Eye (tissue), 1 donor: ENCODE measurements at regions not wholly inside any gene's neighbourhood (a gene's known extent, or its start where the extent isn't known, plus 50 kb on each side); places are given as distances from the start of the nearest gene placed in this dataset.
A peak's percentile ranks its signal among the peaks of the same experiment; 100 is the strongest.
"Not testable (repeated sequence)": the region's sequence is repeated elsewhere in the genome, so short reads cannot be mapped to it uniquely, and the experiment has no call there.

ENCODE experiments used
- DNase-seq: peaks from one replicate; pipeline ENCODE4 v3.0.0-alpha.2; 2015

DNA sequence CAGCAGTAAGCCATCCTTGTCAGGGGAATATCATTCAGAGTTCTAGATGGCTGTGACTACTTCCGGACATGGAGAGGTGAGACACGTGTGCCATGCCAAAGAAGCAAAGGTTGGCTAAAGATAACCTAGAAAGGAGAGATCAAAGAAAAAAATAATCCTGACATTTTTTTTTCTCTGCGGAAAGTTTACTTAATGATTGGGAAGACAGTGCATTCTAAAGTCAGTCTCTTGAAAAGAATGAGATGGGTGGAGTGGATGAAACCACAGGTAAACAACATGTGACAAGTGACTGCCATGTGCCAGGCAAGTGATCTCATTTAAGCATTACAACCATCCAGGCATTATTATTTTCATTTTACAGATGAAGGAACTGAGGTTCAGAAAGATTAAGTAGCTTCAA lies 436.6 kb downstream of the SOX2 start:
- DNase-seq, result no peak

DNA sequence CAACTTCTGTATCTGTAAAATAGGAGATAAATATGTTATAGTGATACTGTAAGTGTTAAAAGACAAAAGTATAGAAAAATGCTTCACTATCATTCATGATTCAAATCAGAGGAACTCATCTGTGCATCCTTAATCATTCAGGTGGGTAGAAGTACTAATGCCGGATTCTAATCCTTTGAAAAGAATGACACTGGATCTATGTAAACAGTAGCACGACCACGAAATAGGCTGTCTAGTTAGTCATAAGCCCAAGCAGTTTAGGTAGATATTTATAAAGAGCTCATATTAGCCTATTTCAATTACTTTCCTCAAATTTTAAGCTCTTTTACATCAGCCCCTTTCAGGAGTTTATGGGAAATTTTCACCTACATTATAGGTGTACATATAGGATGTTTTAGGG lies 437.9 kb downstream of the SOX2 start:
- DNase-seq, result no peak

DNA sequence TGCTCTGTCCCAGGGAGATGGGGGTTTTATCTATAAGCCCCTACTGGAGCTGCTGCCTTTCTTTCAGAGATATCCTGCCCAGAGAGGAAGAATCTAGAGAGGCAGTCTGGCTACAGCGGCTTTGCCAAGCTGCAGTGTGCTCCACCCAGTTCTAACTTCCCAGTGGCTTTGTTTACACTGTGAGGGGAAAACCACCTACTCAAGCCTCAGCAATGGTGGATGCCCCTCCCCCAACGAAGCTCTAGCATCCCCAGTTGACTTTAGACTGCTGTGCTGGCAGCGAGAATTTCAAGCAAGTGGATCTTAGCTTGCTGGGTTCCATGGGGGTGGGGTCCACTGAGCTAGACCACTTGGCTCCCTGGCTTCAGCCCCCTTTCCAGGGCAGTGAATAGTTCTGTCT lies 444.6 kb downstream of the SOX2 start:
- DNase-seq, result not testable (repeated sequence)

DNA sequence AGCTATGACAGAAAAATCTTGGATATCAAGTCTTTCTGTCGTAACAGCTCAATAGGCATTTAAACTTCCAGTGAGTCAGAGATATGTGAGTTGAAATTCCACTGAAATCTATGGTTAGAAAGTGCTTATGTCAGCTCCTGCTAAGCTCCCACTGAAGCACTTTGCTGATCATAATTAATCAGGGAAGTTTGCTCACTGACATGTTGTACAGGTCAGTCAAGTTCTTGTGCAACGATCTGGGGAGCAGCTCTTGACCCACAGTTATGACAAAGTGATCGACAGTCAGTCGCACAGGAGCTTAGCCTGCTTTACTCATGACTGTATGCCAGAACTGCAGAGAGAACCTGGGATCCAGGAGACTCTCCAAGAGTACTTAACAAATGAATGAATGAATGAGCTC lies 453.5 kb downstream of the SOX2 start:
- peak; percentile 16 for DNase-seq

DNA sequence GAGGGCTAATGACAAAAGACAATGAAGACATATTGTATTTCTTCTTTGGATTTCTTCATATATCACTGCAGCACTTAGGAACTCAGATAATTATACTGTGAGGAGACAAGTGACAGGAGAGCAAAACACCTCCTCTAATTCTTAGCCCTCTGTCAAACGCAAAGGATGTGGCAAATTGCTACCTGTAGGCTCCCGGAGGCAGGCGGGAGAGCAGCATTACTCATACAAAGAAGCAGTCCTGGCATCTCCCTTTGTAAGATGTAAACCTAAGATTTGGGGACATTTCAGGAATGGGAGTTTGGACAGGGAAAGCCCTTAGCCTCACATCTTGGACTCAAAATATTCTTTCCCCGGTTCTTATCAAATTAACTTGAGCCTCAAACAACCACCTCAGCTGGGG lies 460.8 kb downstream of the SOX2 start:
- DNase-seq, result no peak

DNA sequence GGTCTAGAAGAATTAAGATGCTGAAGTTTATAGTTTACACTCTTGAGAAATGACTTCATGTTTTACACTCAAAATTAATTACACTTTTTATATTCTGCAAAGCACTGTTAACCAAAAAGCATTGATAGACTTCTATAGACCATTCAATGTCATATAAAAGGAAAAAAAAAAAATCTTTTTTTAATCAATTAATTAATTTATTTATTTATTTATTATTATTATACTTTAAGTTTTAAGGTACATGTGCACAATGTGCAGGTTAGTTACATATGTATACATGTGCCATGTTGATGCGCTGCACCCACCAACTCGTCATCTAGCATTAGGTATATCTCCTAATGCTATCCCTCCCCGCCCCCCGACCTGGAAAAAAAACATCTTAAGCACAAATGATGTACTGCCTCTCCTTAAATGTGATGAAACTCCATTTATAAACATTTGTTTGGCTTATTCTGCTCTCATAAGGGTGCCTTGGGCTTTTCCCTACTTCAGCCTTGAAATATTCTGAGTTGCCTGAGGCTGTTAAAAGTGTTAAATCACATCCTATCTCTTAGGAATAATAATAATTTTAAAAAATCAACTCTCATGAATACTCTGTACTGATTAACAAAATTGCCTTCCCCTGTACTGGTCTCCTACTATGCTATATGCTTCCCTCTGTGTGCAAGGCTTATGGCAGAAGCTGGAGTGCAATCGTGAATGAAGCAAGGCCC lies 466.9 kb downstream of the SOX2 start:
- DNase-seq, result no peak

DNA sequence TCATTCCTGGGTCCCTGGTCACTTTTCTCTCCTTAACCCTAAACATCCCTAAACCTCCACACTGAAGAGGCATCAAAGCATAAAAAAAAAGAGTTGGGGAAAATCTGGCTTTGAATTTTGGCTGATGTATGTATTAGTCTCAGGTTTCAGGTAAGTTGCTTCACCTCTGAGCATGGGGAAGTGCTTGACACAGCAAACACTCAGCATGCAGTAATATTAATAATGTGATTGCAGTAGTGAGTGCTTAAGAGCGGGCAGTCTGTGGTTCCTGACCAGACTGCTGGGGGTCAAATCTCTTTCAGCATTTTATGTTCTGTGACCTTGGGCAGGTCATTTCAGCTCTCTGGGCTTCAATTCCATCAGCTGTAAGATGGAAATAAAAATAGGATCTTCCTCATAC lies 467.9 kb downstream of the SOX2 start:
- no peak for DNase-seq

DNA sequence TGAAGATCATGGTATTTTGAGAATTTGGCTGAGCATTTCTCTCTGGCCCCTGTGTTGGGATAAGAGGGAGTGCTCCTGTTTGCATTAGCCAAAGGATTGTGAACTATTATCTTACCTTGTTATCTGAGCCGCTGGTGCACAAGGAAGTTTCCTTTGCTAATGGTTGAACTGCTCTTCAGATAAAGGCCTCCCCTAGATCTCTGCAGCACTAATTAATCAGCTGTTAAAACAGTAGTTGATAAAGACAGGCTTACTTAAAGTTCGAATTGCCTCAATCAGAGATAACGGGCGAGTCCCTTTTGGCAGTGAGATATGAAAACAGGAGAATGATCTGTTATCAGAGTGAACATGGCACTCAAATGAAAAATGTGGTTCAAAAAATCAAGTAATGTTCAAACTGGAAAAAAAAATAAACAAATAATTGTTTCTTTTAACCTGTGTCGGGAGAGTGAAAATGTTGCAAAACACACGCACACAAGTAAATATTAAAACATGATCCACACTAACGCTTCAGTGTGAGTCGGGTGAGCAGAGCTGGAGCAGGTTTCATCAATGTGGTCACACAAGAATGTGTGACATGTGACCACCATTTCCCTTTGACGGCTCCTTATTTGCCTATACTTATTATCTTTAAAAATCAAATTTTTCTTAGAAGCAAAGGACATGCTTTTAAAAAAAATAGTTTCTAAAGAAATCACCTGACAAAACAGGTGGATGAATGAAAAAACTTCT lies 469.1 kb downstream of the SOX2 start:
- DNase-seq, result no peak

DNA sequence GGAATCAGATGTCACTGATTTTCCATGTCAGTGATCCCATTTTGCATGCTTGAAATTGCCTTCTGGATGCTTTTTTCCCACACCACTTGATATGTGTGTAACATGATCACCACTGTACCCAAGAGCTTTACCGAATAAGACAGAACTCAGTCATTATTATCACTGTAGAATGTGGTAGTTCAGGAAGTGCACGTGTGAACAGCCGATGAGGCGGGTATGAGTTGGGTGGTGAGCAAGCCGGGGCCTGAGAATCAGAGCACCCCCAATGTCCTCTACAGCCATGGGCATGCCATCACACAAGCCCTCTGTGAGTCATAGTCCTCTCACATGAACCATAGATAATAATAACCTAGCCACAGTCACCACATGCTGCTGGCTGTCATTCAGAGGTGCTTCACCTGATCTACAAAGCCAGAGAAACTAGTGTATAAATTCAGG lies 470.8 kb downstream of the SOX2 start:
- peak; percentile 51 for DNase-seq

DNA sequence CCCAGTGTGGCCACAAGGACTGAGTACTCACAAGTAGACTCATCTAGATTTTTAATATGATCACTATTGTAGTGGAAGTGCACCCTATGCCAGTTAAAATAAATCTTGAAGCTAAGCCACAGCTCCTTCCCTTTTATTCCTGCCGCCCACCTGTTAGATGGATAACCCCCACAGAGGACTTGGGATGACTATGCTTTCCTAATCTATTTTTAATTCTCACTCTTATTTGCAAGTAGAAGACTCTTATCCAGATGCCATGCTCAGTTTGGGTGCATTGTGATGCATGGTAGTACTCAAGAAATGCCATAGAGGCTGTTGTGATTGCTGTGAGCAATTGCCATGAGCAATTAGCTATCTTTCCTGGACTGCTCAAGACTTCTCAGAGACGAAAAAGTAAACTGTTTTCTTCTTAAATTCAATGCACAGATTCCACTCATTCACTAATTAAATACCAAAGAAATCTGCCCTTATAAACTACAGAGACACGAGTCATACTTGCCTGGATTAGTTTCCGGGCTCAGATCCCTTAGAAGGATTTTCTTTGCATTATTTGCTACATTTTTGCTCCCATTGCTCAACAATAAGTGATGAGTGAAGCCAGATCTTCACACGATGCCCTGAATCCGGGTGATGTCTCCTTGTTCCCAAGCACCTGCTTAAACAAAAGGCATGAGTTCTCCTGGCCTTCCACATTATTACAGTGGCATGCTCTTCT lies 472.1 kb downstream of the SOX2 start:
- no peak for DNase-seq

DNA sequence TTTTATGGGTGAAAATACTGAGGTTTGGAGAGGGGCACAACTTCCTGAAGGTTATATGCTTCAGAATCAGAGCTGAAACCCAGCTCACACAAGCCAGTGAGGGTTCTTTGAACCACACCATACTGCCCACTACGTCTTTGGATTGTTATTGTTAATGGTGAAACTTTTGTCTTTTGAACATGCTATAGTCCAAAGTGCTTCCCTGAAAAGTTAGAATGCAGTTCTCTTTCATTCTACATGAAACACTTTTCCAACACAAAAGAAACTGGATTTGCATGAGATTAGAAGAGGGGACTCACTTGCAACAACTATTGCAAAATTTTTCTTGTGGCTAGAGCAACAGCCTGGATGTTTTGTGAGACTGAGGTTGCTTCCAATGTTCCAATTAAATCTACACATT lies 473.6 kb downstream of the SOX2 start:
- DNase-seq, result no peak

DNA sequence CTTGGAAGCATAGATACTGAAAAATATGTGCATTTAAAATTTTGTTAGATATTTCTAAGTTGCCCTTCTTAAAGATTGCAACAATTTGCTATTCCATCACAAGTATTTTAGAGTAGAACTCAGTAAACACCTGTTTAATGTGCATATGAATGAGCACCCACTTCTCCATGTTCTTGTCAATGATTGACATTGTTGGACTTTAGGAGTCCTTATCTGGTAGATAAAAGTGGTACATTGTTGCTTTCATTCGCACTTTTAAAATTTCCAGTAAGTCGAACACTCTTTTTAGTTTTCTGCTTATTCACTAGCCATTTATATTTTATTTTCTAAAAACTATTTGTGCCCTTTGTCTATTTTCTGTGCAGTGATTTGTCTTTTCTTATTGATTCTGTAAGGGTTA lies 478.3 kb downstream of the SOX2 start:
- DNase-seq, result no peak

DNA sequence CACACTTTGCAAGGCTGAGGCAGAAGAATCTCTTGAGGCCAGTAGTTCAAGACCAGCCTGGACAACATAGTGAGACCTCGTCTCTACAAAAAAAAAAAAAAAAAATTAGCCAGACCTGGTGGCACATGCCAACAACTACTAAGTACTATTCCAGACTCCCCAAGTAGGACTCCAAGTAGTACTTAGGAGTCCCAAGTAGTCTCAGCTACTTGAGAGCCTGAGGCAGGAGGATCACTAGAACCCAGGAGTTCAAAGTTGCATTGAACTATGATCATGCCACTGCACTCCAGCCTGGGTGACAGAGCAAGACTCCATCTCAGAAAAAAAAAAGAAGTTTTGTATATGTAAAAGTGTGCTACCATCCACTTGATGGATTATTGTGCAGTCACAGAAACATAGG lies 486.6 kb downstream of the SOX2 start:
- no peak for DNase-seq

DNA sequence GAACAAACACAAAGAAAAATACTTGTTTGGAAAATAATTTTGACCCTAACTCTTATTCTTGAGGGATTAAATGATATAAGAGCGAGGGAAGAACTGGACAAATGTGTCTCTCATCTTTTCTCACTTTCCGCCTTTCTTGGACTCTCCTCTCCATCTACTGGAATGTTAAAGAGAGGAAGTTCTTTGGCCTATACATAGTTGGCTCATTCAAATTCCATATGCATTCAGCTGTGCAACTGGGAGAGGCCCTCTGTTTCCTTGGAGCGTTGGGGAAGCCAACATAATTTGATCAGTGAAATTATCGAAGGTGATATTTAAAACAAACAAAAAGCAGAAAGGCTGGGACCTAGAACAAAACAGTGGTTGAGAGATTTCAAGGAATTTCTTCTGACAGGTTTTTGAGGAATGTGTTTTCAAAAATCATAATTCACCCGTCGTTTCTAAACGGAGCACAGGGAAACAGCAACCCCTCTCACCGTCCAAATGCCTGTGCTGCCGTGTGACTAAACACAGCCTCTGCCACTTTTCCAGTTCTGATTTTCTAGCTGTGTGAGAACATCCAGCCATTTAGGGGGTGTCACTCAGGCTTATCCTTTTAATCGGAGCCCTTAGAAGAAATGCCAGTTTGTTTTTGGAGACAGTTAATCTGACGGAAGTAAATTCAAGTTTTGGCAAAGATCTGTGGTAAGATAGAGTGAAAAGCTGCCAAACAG lies 489.9 kb downstream of the SOX2 start:
- peak; percentile 23 for DNase-seq

DNA sequence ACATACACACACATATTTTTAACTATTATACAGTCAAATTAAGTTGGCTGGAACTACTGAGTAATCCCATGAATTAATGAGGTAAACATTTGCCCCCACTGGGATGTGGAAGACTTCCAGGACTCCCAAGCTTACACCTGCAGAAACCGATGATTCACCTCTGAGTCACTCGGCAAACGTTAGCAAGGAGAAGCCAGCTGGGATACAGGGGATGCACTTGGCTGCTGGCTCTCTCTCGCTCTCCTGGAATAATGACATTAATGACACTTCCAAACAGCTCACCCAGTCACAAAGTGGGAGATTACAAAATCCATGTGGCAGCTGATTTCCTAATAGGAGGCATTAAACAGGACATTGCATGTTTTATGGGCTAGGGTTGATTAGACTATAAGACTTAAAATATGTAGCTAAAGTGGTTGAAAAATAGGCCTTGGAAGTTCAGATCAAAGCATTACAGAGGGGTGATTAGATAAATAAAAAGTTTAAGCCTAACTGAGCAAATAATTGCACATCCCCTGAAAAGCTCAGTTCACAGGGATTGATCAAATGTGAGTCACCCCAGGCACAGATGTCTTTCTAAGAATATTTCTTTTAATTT lies 500.9 kb downstream of the SOX2 start:
- peak; percentile 53 for DNase-seq

DNA sequence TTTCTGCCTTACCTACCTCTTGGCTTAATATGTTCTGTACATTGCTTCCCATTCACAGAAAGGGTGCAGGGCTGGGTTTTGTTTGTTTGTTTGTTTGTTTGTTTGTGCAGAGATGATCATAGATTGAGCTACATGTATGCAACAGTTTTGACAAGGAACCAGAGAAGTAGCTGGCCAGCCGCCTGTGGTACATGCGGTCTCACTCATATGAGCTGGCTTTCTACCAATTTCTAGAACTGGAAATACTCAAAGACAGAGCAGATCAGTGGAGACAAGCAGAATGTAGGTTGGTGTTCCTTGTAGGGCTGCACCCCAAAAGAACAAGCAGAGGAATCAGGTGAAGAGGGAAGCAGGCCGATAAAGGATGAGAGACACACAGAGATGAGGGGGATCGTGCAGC lies 502.7 kb downstream of the SOX2 start:
- no peak for DNase-seq

DNA sequence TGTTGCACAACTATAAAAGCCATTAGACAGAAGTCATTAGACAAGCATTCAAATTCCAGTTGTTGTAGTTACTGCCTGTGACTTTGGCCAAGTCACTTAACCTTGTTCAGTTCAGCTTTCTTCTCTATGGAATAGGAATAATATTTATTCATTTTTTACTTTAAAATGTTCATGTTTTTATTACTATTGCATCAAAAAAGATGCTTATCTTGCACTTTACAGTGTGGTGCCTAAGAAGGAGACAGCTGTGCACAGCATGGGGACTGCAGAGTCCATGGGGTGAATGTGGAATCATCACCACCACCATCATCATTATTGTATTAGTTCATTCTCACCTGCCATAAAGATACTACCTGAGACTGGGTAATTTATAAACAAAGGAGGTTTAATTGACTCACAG lies 504.2 kb downstream of the SOX2 start:
- no peak for DNase-seq

DNA sequence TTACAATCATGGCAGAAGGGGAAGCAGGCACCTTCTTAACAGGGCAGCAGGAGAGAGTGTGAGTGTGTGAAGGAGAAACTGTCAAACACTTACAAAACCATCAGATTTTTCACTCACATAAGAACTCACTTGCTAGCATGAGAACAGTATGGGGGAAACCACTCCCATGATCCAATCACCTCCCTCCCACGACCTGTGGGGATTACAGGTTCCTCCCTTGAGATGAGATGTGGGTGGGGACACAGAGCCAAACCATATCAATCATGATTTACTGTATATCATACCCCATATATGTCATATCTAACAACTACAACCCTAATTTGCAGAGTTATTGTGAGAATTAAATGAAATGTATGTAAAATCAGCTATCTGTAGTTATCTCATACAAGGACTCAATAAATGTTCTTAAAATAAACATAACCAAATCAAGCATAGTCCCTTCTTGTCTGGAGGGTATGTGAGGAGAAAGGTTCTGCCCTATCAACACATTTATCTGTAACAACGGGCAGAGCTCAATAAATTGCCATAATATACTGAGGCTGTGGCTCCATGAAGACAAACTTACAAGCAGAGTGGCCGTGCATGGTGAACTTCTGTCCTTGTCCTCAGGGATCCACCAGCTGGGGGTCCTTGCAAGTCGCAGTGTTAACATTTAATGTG lies 504.7 kb downstream of the SOX2 start:
- DNase-seq, result no peak

DNA sequence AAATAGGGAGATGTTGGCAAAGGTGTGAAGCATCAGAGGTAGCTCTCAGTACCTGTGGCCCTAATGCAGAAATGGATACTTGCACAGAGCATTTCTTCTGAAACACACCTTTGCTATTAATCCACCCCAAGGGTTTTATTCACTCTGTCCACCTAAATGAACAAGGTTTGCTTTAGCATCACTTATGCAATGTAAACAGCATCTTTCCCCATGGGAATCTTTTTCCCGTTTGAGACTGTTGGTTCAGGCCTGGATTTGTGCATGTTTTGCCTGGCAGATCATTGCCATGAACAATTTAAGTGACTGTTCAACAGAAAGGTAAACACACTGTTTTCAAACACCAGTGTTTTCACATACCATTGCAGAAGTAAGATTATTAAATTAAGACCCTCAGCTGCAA lies 508.3 kb downstream of the SOX2 start:
- no peak for DNase-seq

DNA sequence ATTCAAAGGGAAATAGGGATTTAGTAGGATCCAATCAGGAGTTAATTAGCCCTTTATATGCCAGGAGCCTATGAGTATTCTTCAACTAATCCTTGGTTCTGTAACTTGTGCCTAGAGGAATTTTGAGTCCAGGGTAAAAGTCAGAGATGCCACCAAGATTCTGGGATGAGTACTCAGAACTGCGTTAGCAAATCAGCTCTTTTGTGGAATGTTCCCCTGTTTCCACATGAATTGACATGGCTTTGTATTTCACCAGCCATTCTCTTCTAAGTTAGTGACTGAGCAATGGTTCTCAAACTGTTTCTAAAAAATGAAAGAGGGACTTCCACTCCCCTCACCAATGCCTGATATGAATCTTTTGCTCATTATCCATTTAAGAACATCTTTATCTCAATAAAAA lies 508.7 kb downstream of the SOX2 start:
- peak; percentile 53 for DNase-seq

DNA sequence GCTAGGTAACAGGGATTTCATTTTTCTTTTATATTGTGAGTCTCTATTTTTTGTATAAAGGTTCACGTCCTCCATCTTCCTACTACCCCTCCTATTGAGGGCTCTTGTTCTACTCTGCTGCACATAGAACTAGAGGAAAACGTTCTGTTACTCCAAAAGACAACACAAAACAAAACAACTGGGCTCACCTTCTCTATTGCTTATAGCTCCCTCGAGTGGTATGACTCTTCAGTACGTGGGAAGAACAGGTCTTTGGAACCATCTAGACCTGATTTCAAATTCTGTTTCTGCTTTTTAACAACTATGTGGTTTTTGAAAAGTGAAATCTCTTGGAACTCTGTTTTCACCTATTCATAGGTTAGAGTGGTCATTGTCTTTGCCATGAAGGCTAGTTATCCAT lies 515.3 kb downstream of the SOX2 start:
- DNase-seq, result no peak

DNA sequence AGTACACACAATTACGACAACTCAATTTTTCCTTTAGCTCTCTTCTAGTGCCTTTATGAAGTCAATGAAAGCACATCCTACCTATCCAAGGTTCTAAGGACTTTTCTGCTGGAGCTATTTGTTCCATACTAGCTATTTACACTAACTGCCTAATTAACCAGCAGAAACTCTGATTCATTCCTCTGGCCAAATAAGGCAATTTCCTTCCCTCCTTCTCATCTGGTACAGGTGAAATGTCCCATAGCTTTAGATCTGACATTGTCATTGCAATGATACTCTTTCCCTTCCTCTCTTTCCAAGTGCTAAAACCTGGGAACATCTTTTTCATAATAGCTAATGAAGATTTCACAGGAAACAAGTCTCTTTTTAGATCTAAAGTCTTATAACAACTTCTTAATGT lies 521.7 kb downstream of the SOX2 start:
- no peak for DNase-seq
